GM11168 (cell line): ENCODE measurements at regions not wholly inside any gene's neighbourhood (a gene's known extent, or its start where the extent isn't known, plus 50 kb on each side); places are given as distances from the start of the nearest gene placed in this dataset.

Experiments
- in situ Hi-C: fragments of 300-500 bp; cut with MboI; formaldehyde crosslinking; loops from one replicate; pipeline ENCODE4 v1.12.0; 2022; ENCODE audit warnings: low sequenced_read_pairs; ENCODE audit not compliant: unreplicated experiment

DNA sequence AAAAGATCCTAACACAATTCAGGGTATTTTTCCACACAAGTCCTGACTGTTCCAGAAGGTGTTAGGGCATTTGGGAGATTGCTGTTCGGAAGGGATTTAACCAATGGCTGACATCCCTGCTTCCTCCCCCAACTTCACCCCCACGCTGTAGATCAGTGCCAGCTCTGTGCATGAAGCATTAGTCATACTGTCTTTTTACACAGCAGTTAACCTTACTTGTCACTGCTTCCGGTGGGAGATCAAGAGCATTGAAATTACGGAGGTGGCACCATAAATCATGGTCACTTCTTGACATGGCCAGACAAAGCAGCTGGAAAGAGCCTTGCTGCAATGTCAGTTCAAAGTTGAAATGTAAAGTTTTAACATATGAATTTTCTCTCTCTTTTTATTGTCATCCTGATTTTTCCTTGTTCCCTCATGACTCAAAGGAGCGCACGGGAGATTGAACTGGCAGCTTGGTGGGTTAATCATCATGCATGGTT is 70.2 kb downstream of the HRH4 start:
- in situ Hi-C loops = no loop called here

DNA sequence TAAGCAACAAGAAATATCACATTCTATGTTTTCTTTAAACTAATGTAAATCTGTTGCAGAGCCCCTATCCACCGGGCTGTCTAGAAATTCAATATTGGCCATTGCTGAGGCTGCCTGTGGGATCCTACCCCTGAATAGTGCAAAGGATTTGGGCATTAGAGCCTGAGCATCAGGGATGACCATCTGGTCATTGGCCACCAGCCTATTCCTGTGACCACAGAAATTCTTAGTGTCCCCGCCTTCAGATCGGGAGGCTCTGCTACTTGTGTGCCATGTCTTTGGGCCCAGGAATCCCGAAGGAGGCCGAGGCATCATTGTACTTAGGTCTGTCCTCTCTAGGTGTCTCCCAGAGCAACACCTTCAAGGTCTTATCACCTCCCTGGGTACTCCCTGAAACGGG is 73.8 kb downstream of the HRH4 start:
- in situ Hi-C loops = no loop called here

DNA sequence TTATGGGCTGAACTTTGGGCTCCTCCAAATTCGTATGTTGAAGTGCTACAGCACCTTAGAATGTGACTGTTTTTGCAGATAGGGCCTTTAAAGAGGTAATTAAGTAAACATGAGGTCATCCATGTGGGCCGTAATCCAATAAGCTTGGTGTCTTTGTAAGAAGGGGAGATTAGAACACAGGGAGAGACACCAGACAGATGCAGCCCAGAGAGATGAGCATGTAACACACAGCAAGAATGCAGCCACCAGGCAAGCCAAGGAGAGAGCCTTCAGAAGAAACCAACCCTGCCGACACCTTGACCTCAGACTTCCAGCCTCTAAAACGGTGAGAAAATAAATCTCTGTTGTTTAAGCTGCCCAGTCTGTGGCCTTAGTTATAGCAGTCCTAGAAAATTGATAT is 74.3 kb downstream of the HRH4 start:
- in situ Hi-C loops = no loop called here

DNA sequence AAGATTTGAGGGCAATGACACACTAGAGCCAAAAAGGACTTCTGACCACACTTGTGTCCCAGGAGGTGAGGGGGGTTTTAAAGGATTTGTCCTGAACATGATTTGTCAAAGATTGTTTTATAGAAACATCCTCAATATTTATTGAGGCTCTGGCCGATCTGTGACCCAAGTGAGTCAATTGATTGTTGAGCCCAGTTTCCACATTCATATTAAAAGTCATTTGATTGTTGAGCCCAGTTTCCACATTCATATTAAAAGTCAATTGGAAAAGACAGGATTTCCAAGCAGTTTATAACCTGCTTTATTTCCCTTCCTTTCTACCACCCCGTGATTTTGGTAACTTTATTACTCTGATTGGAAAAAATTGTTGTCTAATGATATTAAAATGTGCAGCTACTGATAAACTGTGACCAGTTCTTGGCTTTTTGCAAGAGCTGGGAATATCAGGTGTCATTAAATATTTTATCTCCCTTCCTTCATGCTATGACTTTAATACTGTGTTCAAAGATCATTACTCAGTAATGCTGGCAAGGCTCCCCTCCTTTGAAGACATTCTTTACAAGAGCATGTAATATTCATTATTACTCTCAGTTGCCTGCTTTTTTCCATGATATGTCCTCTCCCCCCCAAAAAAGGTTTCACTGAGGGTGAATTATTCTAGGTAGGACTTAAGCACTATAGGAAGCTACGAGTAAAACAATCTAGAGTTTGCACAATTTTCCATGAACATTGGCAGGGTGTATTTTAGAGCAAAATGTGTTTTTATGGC is 75.3 kb downstream of the HRH4 start:
- in situ Hi-C loops = no loop called here

DNA sequence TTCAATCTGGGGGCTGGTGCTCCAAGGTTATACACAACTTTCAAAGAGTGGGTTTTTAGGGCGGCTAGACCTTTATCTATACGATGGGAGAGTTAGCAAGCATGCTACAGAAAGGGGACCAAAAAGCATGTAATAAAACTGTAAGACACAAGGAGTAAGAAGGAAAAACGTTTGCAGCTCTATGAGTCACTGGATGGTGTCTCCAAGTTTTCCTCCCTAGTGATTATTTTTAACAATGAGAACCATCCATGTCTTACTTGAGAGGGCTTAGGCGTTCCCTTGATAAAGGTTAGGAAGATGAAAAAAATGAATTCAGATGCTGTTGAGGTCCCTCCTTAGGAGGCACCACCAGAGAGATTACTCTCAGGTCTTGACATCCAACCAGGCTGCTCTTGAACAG is 75.9 kb downstream of the HRH4 start:
- in situ Hi-C loops = no loop called here

DNA sequence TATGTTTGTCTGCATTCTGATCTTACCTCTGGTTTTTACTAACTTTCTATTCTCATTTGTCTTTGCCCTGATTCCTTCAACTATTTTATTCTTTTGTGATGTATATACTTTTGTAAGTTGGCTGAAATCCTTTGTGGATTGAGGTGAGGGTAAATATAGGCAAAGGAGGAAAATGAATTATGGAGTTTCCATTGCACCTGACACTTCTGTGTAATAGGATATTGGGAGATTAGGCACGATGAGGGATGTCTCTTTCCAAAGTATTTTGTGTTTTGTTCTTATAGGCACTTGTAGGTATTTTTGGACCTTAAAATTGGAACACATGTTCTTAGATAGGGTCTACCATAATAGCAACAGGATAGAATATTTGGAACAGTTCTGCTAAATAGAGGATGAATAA is 76.4 kb downstream of the HRH4 start:
- in situ Hi-C loops = no loop called here

DNA sequence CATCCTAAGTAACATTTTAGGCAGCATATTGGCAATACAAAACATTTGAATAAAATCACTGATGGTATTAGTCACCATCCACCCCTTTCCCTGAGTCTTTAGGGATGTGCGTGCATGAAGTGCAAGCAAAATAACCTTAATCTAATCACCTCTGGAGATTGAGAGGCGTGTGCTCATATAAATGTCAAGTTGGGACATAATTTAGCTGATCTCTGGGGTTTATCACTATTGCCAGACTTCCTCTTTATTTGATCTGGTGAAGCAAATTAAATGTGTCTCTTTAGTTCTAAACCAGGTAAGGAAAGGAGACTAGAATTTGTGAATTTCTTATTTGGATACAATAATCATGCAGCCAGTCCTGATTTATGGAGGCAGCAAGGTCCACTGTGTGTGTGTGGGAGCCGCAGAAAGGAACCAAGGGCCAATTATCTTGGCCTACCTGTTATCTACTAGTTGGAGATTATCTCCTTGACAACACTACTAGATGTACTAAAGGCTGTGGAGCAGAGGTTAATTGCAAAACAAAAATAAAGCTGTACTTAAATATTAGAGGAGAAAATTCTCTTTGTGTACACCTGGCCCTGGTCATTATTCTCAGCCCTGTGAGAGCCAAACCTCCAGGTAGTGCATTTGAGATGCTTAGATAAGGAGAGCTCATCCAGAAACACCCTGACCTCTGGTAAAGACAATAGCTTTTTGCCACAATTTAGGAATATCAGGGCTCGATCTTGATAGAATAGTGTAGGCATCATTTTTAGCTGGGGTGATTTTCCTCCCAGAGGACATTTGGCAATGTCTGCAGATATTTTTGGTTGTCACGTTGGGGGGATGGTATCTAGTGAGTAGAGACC is 78.2 kb downstream of the HRH4 start:
- in situ Hi-C loops = no loop called here

DNA sequence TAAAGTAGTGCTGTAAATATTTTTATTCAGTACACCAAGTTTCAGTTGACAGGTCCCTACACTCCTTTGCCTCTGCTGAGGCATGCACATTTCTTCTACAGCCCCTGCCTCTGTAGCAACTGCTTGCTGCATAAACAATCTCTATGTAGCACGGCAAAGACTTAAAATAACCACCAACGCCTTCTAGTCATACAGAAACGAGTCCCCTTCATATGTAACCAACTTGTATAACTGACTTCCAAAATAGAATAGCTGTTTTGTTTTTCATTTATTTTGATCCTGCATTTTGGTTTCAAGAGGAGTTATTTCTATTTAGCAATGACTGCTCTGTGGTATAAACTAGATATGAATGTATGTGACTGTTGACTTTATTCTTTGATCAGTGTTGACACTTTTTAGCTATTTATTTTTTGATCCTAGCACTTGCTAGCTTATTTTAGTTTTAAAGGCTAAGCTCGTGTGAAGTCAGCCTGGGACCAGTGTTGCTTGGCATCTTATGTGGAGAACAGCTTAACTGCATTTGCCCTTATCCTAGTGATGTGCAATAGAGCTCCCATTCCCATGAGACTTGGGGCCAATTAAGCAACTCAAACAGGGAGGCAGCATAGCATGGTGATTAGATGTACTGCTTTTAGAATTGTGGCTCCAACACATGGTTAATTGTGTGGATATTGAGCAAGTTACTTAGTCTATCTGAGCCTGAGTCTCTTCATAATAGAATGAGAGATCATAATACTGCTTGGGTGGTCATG is 79.6 kb downstream of the HRH4 start:
- in situ Hi-C loops = no loop called here

DNA sequence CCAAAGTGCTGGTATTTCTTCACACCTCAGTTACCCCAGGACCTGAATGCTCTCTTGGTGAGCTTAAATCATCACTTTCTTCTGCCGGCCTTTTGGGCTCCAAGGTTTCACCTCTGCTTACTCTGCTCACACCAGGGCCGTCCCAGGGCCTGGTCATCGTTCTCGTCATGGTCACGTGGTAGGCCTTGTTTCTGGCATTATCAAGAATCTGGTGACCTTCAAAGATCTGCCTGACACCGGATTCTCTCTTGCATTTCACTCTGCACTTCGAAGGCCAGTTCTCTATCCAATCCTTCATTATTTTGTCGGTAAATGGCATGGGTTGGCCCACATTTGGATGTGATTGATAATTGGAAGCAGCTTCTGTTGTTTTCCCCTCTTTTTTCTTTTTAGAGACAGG is 80.5 kb downstream of the HRH4 start:
- in situ Hi-C loops = no loop called here

DNA sequence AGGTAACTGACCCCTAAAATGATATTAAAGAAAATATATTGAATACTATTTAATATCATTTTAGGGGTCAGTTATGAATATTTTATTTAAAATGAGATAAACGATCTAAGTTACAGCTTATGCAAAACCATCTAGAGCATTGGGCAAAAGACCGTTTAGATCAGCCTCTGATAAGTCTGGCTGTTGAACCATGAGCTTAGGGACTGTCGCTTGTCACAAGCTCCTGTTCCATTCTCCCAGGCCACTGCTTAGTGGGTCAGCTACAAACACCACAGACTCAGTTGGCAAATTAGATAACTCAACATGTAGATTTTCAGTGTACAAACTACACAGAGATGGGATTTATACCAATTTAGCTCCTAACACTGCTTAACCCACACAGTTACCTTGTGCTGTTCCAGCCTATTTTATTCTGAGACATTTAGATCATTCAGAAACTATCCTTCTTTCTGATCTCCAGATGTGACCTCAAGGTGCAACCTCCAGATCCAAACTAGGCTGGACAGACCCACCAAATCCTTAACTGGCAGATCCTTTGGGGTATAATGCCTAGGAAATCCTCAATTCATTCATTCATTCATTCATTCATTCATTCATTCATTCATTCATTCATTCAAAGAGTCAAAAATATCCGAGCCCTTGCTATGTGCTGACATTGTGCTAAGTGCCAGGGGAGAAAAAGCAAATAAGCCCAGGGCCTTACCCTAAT is 82.8 kb downstream of the HRH4 start:
- in situ Hi-C loops = no loop called here

DNA sequence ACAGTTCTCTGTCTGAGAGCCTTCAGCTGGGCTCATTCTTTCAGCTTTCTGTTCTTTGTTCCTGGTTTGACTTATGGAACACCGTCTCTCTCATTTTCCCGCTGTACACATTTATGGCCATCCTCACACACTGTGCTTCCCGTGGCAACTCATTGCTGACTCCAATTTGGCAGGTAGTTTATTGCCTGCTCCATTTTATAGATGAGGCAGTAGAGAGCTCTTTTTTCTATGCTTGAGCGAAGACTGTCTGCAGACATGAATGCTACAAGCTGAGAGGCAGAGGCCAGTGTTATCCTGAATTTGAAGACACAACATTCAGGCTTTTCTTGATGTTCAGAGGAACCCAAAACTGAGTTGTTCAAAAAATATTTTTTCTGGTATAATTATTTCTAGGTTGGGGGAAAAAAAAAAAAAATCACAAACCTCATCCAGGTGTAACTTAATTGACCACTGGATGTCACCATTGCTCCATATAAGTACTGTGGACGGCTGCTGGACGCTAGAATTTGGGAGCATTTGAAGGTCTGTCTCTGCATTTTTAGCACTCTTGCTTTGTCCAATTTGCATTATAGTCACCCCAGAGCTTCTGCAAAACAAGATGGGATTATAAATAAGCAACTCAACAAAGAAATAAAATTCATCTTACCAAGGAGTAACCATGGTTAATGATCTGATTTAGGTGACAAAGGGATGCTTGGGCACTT is 83.5 kb downstream of the HRH4 start:
- in situ Hi-C loops = no loop called here

DNA sequence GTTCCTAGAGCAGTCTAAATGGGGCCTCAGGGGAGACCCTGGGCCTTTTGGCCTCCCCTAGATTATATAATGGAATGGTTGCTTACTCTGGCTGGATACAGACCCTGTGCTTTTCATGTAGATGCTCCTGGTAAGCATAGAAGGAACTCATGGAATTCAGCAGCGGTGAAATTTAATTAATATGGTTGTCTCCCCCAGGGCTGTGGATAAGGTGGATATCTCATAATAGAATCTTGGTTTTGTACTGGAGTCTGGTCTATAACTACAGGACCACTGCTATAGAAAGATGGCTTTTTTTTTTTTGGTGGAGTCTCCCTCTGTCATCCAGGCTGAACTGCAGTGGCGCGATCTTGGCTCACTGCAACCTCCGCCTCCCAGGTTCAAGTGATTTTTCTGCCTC is 84.5 kb downstream of the HRH4 start:
- in situ Hi-C loops = no loop called here

DNA sequence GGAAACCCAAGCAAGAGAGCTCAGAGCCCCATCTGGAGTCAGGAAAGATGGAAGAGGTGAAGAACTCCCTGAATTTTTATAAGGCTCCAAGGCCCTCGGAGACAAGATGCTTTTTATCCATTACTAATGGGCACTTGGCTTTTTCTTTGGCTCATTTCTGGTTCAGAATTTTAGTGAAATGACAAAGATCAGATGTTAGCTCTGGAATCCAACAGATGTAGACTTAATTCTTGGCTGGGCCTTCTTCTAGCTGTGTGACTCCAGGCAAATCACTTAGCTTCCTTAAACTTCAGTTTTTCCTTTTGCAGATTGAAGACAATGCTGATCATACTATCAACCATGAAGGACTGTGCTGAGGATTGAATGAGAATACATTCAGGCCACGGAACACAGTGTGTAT is 85.2 kb downstream of the HRH4 start:
- in situ Hi-C loops = no loop called here

DNA sequence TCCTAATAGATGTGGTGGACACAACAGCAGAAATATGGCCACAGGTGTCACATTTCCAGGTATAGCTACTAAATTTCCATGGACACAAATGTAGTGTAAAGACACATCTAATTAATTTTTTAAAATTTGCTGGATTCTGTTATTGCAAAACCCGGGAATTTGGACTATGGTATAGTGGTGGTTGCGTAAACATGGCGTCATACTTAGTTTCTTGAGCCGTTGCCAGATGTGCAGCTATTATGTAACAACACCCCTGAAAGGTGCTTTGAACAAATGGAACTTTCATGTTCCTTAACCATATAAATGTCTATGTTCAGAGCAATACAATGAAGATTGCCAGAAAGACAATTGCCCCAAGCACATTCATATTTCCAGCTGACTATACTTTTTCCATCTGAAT is 85.9 kb downstream of the HRH4 start:
- in situ Hi-C loops = no loop called here

DNA sequence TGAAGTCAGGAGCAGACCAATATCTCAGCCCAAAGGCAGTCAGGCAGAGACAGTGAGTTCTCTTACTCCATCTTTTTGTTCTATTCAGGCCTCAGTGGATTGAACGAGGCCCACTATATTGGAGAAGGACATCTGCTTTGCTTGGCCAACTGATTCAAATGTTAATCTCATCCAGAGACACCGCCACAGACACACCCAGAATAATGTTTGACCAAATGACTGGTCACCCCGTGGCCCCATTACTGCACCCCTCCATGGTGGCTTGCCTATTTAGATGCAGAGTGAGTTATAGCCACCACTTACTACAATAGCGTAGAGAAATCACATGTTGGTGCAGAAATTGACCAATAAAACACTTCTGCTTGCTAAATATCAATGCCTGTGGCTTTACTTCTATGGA is 88.1 kb downstream of the HRH4 start:
- in situ Hi-C loops = no loop called here

DNA sequence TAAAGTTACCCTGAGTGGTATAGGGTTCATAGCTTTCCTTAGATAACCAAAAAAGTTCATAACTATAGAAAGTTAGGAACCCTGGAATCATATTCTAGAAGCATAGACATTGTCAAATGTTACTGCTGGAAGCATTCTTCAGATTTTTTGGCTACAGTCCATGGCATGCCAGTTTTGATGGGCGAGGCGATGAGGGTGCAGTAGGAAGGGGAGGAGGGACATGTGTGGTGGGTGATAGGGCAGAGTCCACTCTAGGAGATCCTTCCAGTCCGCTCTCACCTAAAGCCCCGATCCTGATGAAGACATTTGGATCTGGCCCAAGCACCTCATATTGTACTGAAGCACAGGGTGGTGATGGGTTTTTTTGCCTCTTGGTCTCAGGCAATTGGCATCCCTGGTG is 91.8 kb downstream of the HRH4 start:
- in situ Hi-C loops = no loop called here

DNA sequence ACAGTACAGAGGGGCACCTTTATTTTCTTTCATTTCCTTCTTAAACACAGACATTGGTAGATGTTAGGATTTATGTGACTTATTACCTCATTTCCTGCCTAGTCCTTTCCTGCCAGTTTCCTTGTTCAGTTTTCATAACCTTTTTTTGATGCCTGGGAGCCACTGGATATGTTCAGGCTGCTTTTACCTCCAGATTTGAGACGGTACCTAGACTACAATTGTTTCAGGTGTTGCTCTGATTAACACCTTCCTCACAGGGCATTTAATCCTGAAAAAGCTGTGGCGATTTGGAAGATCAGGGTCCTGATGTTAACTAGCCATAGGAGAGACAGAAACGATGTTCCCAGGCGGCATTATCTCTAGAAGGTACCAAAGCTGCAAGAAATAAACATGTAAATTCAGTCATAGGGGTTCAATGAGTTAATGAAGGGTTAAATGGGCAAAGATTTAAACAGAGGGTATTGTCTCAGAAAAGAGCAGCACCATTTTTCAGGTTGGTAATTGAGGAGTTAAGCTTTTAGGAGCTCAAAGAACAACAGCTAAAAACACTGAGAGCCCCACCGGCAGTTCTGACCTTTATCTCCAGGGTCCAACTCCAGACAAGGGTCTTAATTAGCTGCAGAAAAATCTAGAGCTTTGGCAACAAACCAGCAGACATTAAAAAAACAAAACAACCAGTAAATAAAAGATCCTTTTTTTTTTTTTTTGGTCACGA is 93.3 kb downstream of the HRH4 start:
- in situ Hi-C loops = no loop called here

DNA sequence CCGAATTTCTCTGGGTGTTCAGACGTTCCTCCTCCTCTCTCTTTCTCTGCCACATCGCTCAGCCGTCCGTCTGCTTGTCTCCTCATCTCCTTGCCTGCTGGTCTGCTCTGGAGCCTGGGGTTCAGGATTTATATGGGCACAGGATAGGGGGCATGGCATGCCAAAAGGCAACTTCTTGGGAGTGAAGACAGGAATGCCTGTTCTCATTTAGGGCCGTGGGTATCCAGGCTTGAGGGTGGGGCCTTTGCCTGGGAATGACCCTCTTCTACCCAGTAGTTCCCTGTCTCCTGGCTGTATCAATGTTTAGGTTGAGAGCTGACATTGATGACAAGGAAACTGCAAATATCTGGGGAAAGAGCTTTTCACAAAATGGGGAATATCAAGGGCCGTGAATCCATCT is 98.0 kb downstream of the HRH4 start:
- in situ Hi-C loops = no loop called here

DNA sequence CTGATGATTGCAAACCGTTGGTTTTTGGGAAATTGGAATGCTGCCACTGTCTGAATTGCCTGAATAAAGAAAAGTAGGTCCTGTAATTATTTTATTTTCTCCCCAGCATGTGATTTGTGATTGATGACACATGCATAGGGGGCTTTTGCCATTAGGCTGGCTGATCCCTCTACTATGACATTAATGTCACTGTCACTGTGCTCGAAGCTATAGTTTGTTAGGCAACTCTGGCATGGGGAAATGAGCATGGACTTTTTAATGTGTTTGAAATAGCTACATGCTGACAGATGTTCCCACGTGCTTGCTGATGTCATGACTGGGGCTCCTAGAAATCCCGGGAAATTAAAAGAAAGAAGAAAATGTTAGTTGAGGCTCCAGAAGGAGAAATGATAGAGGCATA is 99.1 kb downstream of the HRH4 start:
- in situ Hi-C loops = no loop called here
